PC-9 (cell line): ENCODE measurements at regions not wholly inside any gene's neighbourhood (a gene's known extent, or its start where the extent isn't known, plus 50 kb on each side); places are given as distances from the start of the nearest gene placed in this dataset.

Source experiments
- EZH2 ChIP-seq: fragments of 200-600 bp; sonication (generic); IDR thresholded peaks from 2 replicates; pipeline ENCODE4 v1.8.0; 2017; ENCODE audit warnings: antibody characterized with exemption, low read depth
- TF ChIP-seq, protein P1 (sequence below): fragments of 200-600 bp; sonication (generic); conservative IDR thresholded peaks from 2 replicates; pipeline ENCODE4 v1.6.1; 2017; ENCODE audit warnings: mixed run types, antibody characterized with exemption, mild to moderate bottlenecking, moderate library complexity

DNA sequence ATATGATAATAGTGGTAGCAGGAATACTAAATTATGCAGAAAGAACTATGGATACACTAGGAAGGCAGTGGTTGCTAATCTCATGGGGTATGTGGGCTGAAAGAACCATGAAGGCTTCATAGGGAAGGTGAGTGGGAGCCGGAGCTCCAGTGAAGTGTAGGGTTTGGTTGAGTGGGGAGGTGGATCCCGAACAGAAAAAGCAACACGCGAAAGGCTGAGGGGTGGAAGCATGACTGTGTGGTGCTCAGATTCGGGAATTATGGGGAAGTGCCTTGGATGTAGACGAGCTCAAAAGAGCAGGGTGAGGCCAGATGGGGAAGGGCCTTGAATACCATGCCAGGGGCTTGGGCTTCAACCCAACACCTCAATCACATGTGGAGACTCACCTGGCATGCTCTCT is 715.1 kb downstream of the TYW1 start:
- TF ChIP-seq, protein P1, sequence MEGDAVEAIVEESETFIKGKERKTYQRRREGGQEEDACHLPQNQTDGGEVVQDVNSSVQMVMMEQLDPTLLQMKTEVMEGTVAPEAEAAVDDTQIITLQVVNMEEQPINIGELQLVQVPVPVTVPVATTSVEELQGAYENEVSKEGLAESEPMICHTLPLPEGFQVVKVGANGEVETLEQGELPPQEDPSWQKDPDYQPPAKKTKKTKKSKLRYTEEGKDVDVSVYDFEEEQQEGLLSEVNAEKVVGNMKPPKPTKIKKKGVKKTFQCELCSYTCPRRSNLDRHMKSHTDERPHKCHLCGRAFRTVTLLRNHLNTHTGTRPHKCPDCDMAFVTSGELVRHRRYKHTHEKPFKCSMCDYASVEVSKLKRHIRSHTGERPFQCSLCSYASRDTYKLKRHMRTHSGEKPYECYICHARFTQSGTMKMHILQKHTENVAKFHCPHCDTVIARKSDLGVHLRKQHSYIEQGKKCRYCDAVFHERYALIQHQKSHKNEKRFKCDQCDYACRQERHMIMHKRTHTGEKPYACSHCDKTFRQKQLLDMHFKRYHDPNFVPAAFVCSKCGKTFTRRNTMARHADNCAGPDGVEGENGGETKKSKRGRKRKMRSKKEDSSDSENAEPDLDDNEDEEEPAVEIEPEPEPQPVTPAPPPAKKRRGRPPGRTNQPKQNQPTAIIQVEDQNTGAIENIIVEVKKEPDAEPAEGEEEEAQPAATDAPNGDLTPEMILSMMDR = no peak
- no peak for TF ChIP-seq EZH2
